HEK293T (cell line): ENCODE measurements at regions not wholly inside any gene's neighbourhood (a gene's known extent, or its start where the extent isn't known, plus 50 kb on each side); places are given as distances from the start of the nearest gene placed in this dataset.

ENCODE experiments used
- BHLHE40 ChIP-seq: fragments of 450-650 bp; IDR thresholded peaks from 2 replicates; pipeline ENCODE4 v1.6.1; 2016; ENCODE audit warnings: mild to moderate bottlenecking, moderate library complexity, borderline replicate concordance
- FOXA1 ChIP-seq: fragments of 450-650 bp; IDR thresholded peaks from 2 replicates; pipeline ENCODE4 v1.6.1; 2016; ENCODE audit warnings: mild to moderate bottlenecking
- FOXK2 ChIP-seq: fragments of 450-650 bp; IDR thresholded peaks from 2 replicates; pipeline ENCODE4 v1.6.1; 2016; ENCODE audit warnings: mild to moderate bottlenecking
- FOXM1 ChIP-seq: fragments of 450-650 bp; IDR thresholded peaks from 2 replicates; pipeline ENCODE4 v1.6.1; 2017; ENCODE audit warnings: mild to moderate bottlenecking, borderline replicate concordance
- NFRKB ChIP-seq: fragments of 450-650 bp; IDR thresholded peaks from 2 replicates; pipeline ENCODE4 v1.6.1; 2016; ENCODE audit warnings: mild to moderate bottlenecking, moderate library complexity
- SP1 ChIP-seq: fragments of 450-650 bp; IDR thresholded peaks from 2 replicates; pipeline ENCODE4 v1.6.1; 2017
- TARDBP ChIP-seq: fragments of 450-650 bp; IDR thresholded peaks from 2 replicates; pipeline ENCODE4 v1.6.1; 2016
- ZNF384 ChIP-seq: fragments of 450-650 bp; IDR thresholded peaks from 2 replicates; pipeline ENCODE4 v1.6.1; 2016

- no peak for TF ChIP-seq FOXM1
- no peak for TF ChIP-seq FOXA1
- TF ChIP-seq SP1 = no peak
- no peak for TF ChIP-seq ZNF384
- no peak for TF ChIP-seq BHLHE40
- TF ChIP-seq NFRKB = no peak
- no peak for TF ChIP-seq TARDBP
- no peak for TF ChIP-seq FOXK2
Measured at GRCh38 chr1:223486932-223487886, 94.0 kb downstream of the CCDC185 start.
